ENCODE measurements at regions not wholly inside any gene's neighbourhood (a gene's known extent, or its start where the extent isn't known, plus 50 kb on each side); places are given as distances from the start of the nearest gene placed in this dataset.

DNA sequence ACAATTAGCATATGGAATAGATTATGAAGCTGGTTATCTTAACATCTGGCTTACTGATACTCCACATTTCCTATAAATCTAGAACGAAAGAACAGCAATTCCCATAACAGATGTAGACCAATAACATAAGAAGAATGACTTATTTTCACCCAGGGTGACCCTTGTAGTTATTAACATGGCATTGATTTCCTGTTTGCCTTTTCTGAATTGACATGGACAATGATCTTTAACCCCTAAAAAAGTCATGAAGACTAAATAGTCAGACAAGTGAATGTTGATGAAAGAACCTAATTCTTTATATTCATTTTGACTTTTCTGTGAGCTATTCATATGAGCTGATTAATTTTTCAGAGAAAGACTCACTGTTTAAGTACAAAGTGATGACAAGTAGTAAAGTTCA, 175.3 kb upstream of the CD180 start:
- BruUV-seq (replicated peaks) = no TSS peak
- CTCF ChIA-PET = interaction anchor here (0.7 kb wide), 1 partner anchor 126 kb away, joined by 4 read pairs; no protein-coding TSS in a partner anchor
- Histone ChIP-seq H3K9me1 (replicated peaks; ENCODE audit: control insufficient read depth, extremely low read depth, insufficient read depth, low read length) (no peaks in the 10 kb centered on the region), H3K9ac (replicated peaks; ENCODE audit: extremely low read depth, insufficient read depth, low read length) (no peak overlapping the region), H4K20me1 (replicated peaks; ENCODE audit: control insufficient read depth, extremely low read depth, insufficient read depth, low read length) (no peaks in the 10 kb centered on the region), H2AFZ (ENCODE audit: low read depth, low read length) (no peak overlapping the region), H3K9me3 (replicated peaks; ENCODE audit: control insufficient read depth, insufficient read depth, low read length) (no peaks in the 10 kb centered on the region), H3K4me1 (ENCODE audit: control insufficient read depth, extremely low read depth, insufficient read depth, low read length) (no peaks in the 10 kb centered on the region), H3K4me2 (ENCODE audit: insufficient read depth, low read length) (no peak overlapping the region), H3K36me3 (ENCODE audit: control insufficient read depth in 2 of 2, extremely low read depth in 1 of 2, insufficient read depth in 2 of 2, low read length in 2 of 2) (no peaks in the 10 kb centered on the region), H3K27ac (ENCODE audit: insufficient read depth, low read depth, low read length) (no peak overlapping the region), H3K4me3 (replicated peaks in 1 of 3; ENCODE audit: insufficient read depth in 1 of 3, low read depth in 1 of 3, low read length in 3 of 3) (no peak overlapping the region), H3K27me3 (ENCODE audit: control insufficient read depth in 2 of 2, insufficient read depth in 2 of 2, low read length in 2 of 2) (no peaks in the 10 kb centered on the region), H3K79me2 (ENCODE audit: control insufficient read depth, insufficient read depth, low read length) (no peaks in the 10 kb centered on the region)
- intact Hi-C loops (cut with micrococcal nuclease) = no loop called here
- POLR2A ChIA-PET = no interaction called here
- dilution Hi-C loops (cut with MboI; ENCODE audit: extremely low pct_ligation_motif_present, low sequenced_read_pairs) = no loop called here
- TF ChIP-seq, protein P1, sequence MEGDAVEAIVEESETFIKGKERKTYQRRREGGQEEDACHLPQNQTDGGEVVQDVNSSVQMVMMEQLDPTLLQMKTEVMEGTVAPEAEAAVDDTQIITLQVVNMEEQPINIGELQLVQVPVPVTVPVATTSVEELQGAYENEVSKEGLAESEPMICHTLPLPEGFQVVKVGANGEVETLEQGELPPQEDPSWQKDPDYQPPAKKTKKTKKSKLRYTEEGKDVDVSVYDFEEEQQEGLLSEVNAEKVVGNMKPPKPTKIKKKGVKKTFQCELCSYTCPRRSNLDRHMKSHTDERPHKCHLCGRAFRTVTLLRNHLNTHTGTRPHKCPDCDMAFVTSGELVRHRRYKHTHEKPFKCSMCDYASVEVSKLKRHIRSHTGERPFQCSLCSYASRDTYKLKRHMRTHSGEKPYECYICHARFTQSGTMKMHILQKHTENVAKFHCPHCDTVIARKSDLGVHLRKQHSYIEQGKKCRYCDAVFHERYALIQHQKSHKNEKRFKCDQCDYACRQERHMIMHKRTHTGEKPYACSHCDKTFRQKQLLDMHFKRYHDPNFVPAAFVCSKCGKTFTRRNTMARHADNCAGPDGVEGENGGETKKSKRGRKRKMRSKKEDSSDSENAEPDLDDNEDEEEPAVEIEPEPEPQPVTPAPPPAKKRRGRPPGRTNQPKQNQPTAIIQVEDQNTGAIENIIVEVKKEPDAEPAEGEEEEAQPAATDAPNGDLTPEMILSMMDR (IDR thresholded peaks at IDR 0.05; ENCODE audit: extremely low read depth in 1 of 2, insufficient read depth in 1 of 2, low read depth in 1 of 2, low read length in 2 of 2) = no peak
- no peak for TF ChIP-seq POLR2A (IDR thresholded peaks at IDR 0.05; ENCODE audit: low read depth, low read length)
- TF ChIP-seq POLR2AphosphoS5 (IDR thresholded peaks at IDR 0.05; ENCODE audit: insufficient read depth, low read depth, low read length) = no peak
- TF ChIP-seq, protein P2, sequence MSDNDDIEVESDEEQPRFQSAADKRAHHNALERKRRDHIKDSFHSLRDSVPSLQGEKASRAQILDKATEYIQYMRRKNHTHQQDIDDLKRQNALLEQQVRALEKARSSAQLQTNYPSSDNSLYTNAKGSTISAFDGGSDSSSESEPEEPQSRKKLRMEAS (IDR thresholded peaks at IDR 0.05; ENCODE audit: insufficient read depth, insufficient read length) = no peak
- no peak for TF ChIP-seq FOS (IDR thresholded peaks at IDR 0.05; ENCODE audit: borderline replicate concordance, insufficient read depth, low read length)
- TF ChIP-seq EZH2 (IDR thresholded peaks at IDR 0.05; ENCODE audit: borderline replicate concordance, low read depth, low read length, severe bottlenecking) = no peak
- TF ChIP-seq MYC (IDR thresholded peaks at IDR 0.05; ENCODE audit: low read depth, low read length) = no peak
- TF ChIP-seq JUN (IDR thresholded peaks at IDR 0.05; ENCODE audit: borderline replicate concordance, insufficient read depth, insufficient read length, low read depth) = no peak
- DNase-seq (ENCODE audit: low read depth, low spot score) (no peak), FAIRE-seq (peak; percentile 18)

Data from endothelial cell of umbilical vein (primary cell).